ENCODE measurements at regions not wholly inside any gene's neighbourhood (a gene's known extent, or its start where the extent isn't known, plus 50 kb on each side); places are given as distances from the start of the nearest gene placed in this dataset.
"Not testable (repeated sequence)": the region's sequence is repeated elsewhere in the genome, so short reads cannot be mapped to it uniquely, and the experiment has no call there.

GRCh38 chr7:27032839-27033238, 63.0 kb downstream of the HOXA1 start:
- ChIA-PET POLR2A (no interaction called here), CTCF (interaction anchor here (1.6 kb wide), 1 partner anchor 9 kb away, joined by 3 read pairs; no protein-coding TSS in a partner anchor)
- DNase-seq (ENCODE audit: extremely low spot score): no peak
- TF ChIP-seq CTCF (IDR thresholded peaks at IDR 0.05; ENCODE audit: control extremely low read depth, extremely low read depth, low read depth, missing control alignments): no peak

- TF ChIP-seq CTCF (IDR thresholded peaks at IDR 0.05; ENCODE audit: control extremely low read depth, extremely low read depth, low read depth, missing control alignments): no peak
- DNase-seq (ENCODE audit: extremely low spot score): peak; percentile 51
- CTCF ChIA-PET: interaction anchor here (1.6 kb wide), 1 partner anchor 8 kb away, joined by 3 read pairs; no protein-coding TSS in a partner anchor
- POLR2A ChIA-PET: no interaction called here
These were observed 64.3 kb downstream of the HOXA1 start for GRCh38 chr7:27031289-27032172.

GRCh38 chr7:27030393-27031050, 65.3 kb downstream of the HOXA1 start:
- CTCF ChIA-PET: no interaction called here

GRCh38 chr7:27025270-27025669, 70.5 kb downstream of the HOXA1 start:
- DNase-seq (ENCODE audit: extremely low spot score): no peak
- ChIA-PET POLR2A (no interaction called here), CTCF (no interaction called here)
- no peak for TF ChIP-seq CTCF (IDR thresholded peaks at IDR 0.05; ENCODE audit: control extremely low read depth, extremely low read depth, low read depth, missing control alignments)

More at GRCh38 chr7:27030393-27031050, 65.3 kb downstream of the HOXA1 start:
- no peak for DNase-seq (ENCODE audit: extremely low spot score)
- POLR2A ChIA-PET: no interaction called here
- TF ChIP-seq CTCF (IDR thresholded peaks at IDR 0.05; ENCODE audit: control extremely low read depth, extremely low read depth, low read depth, missing control alignments): no peak

- CTCF ChIA-PET: no interaction called here
- POLR2A ChIA-PET: no interaction called here
- no peak for DNase-seq (ENCODE audit: extremely low spot score)
- TF ChIP-seq CTCF (IDR thresholded peaks at IDR 0.05; ENCODE audit: control extremely low read depth, extremely low read depth, low read depth, missing control alignments): no peak
These were observed 85.7 kb downstream of the HOXA1 start for GRCh38 chr7:27010068-27010467.

GRCh38 chr7:27000496-27000895, 95.3 kb downstream of the HOXA1 start:
- TF ChIP-seq CTCF (IDR thresholded peaks at IDR 0.05; ENCODE audit: control extremely low read depth, extremely low read depth, low read depth, missing control alignments): no peak
- ChIA-PET POLR2A (no interaction called here), CTCF (no interaction called here)
- no peak for DNase-seq (ENCODE audit: extremely low spot score)

GRCh38 chr7:26998284-26998683, 97.5 kb downstream of the HOXA1 start:
- POLR2A ChIA-PET; DNase-seq (ENCODE audit: extremely low spot score); CTCF ChIA-PET: not testable (repeated sequence)

Data from GM10248 (cell line).